ENCODE measurements at regions not wholly inside any gene's neighbourhood (a gene's known extent, or its start where the extent isn't known, plus 50 kb on each side); places are given as distances from the start of the nearest gene placed in this dataset.

DNA sequence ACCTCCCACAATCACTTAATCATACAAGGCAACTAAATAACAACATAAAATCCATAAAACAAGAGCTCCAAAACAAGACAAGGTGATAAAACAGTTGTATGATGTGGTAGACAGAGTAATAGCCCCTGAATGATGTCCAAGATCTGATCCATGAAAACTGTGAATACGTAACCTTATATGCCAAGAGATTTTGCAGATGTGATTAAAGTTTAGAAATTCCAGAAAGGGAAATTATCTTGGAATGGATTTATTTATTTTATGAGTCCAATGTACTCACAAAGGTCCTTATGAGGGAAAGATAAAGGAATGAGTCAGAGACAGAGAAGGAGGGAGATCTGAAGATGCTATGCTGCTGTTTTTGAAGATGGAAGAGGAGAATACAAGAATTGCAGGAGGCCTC lies 1775.7 kb upstream of the C9orf72 start:
- H3K4me2 ChIP-seq (ENCODE audit: insufficient read depth, low read length), result no peak overlapping the region
- H3K27me3 ChIP-seq (ENCODE audit: control insufficient read depth in 2 of 2, insufficient read depth in 2 of 2, low read length in 2 of 2), result no peaks in the 10 kb centered on the region
- ATAC-seq (no peak), FAIRE-seq (no peak), DNase-seq (ENCODE audit: extremely low read depth in 1 of 4, low spot score in 3 of 4) (no peak)
- H2AFZ ChIP-seq (ENCODE audit: low read depth, low read length), result no peak overlapping the region
- H3K36me3 ChIP-seq (ENCODE audit: control insufficient read depth, insufficient read depth, low read length), result no peaks in the 10 kb centered on the region
- no peaks in the 10 kb centered on the region for H3K9me3 ChIP-seq (replicated peaks; ENCODE audit: control insufficient read depth, insufficient read depth, low read depth, low read length)
- CTCF ChIA-PET (ENCODE audit: low intra/inter-chr PET ratio), result no interaction called here
- H3K27ac ChIP-seq (ENCODE audit: extremely low read depth, low read depth, low read length), result no peak overlapping the region
- TF ChIP-seq ELF2 (CRISPR knock-in tag; IDR thresholded peaks at IDR 0.05) (no peak), SMAD3 (CRISPR knock-in tag; conservative IDR thresholded peaks at IDR 0.05) (no peak), MCM2 (IDR thresholded peaks at IDR 0.05; ENCODE audit: low read depth) (no peak), FOSL1 (tag; conservative IDR thresholded peaks at IDR 0.05) (no peak), ZKSCAN3 (CRISPR knock-in tag; IDR thresholded peaks at IDR 0.05) (no peak), HEY1 (CRISPR knock-in tag; IDR thresholded peaks at IDR 0.05; ENCODE audit: borderline replicate concordance) (no peak), NR1H2 (CRISPR knock-in tag; IDR thresholded peaks at IDR 0.05) (no peak), MCM7 (IDR thresholded peaks at IDR 0.05) (no peak), PCBP2 (IDR thresholded peaks at IDR 0.05; ENCODE audit: low read depth, low read length, poor library complexity, severe bottlenecking) (no peak), ZNF561 (CRISPR knock-in tag; conservative IDR thresholded peaks at IDR 0.05) (no peak), ETV6 (IDR thresholded peaks at IDR 0.05; ENCODE audit: borderline replicate concordance in 1 of 2, low read depth in 2 of 2, low read length in 1 of 2) (no peak), ETV6 (CRISPR knock-in tag; IDR thresholded peaks at IDR 0.05; ENCODE audit: borderline replicate concordance) (no peak), FOXP1 (CRISPR knock-in tag; IDR thresholded peaks at IDR 0.05) (no peak), KLF13 (tag; IDR thresholded peaks at IDR 0.05; ENCODE audit: borderline replicate concordance, low read depth) (no peak), U2AF1 (optimal IDR thresholded peaks at IDR 0.05; ENCODE audit: low read depth, low read length) (no peak)
- TF ChIP-seq, protein P1, sequence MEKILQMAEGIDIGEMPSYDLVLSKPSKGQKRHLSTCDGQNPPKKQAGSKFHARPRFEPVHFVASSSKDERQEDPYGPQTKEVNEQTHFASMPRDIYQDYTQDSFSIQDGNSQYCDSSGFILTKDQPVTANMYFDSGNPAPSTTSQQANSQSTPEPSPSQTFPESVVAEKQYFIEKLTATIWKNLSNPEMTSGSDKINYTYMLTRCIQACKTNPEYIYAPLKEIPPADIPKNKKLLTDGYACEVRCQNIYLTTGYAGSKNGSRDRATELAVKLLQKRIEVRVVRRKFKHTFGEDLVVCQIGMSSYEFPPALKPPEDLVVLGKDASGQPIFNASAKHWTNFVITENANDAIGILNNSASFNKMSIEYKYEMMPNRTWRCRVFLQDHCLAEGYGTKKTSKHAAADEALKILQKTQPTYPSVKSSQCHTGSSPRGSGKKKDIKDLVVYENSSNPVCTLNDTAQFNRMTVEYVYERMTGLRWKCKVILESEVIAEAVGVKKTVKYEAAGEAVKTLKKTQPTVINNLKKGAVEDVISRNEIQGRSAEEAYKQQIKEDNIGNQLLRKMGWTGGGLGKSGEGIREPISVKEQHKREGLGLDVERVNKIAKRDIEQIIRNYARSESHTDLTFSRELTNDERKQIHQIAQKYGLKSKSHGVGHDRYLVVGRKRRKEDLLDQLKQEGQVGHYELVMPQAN (IDR thresholded peaks at IDR 0.05; ENCODE audit: borderline replicate concordance), result no peak
- TF ChIP-seq, protein P2, sequence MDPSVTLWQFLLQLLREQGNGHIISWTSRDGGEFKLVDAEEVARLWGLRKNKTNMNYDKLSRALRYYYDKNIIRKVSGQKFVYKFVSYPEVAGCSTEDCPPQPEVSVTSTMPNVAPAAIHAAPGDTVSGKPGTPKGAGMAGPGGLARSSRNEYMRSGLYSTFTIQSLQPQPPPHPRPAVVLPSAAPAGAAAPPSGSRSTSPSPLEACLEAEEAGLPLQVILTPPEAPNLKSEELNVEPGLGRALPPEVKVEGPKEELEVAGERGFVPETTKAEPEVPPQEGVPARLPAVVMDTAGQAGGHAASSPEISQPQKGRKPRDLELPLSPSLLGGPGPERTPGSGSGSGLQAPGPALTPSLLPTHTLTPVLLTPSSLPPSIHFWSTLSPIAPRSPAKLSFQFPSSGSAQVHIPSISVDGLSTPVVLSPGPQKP (CRISPR knock-in tag; IDR thresholded peaks at IDR 0.05), result no peak
- TF ChIP-seq, protein P3, sequence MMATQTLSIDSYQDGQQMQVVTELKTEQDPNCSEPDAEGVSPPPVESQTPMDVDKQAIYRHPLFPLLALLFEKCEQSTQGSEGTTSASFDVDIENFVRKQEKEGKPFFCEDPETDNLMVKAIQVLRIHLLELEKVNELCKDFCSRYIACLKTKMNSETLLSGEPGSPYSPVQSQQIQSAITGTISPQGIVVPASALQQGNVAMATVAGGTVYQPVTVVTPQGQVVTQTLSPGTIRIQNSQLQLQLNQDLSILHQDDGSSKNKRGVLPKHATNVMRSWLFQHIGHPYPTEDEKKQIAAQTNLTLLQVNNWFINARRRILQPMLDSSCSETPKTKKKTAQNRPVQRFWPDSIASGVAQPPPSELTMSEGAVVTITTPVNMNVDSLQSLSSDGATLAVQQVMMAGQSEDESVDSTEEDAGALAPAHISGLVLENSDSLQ (IDR thresholded peaks at IDR 0.05), result no peak
- BruUV-seq (replicated peaks), result no TSS peak
- no peaks in the 10 kb centered on the region for H3K4me1 ChIP-seq (replicated peaks in 1 of 2; ENCODE audit: control insufficient read depth in 2 of 2, insufficient read depth in 2 of 2, low read length in 2 of 2)
- intact Hi-C loops (cut with micrococcal nuclease), result no loop called here
- no CpG with 5 or more reads among the region's 1 CpG for WGBS (ENCODE audit: insufficient coverage, low coverage, missing lambda C conversion rate)
- H4K20me1 ChIP-seq (replicated peaks; ENCODE audit: control insufficient read depth, insufficient read depth, low read length), result no peaks in the 10 kb centered on the region
- H3K4me3 ChIP-seq, result no peak overlapping the region
- POLR2A ChIA-PET, result no interaction called here
- no peaks in the 10 kb centered on the region for H3K9me1 ChIP-seq (ENCODE audit: control insufficient read depth, insufficient read depth, low read length)
- H3K79me2 ChIP-seq (ENCODE audit: control insufficient read depth, insufficient read depth, low read length), result no peaks in the 10 kb centered on the region
- H3K9ac ChIP-seq (ENCODE audit: insufficient read depth in 1 of 2, low read depth in 2 of 2, low read length in 2 of 2), result no peak overlapping the region
- in situ Hi-C loops (cut with MboI), result no loop called here

Measured in K562 (cell line).